22Rv1 (cell line): ENCODE measurements at regions not wholly inside any gene's neighbourhood (a gene's known extent, or its start where the extent isn't known, plus 50 kb on each side); places are given as distances from the start of the nearest gene placed in this dataset.

ENCODE experiments used
- H3K27ac ChIP-seq: fragments of 450-650 bp; 2 replicates; pipeline ENCODE4 v1.5.1; 2017
- ZFX ChIP-seq: fragments of 450-650 bp; IDR thresholded peaks from 2 replicates; pipeline ENCODE4 v1.6.1; 2017; ENCODE audit warnings: antibody characterized with exemption, borderline replicate concordance
- TF ChIP-seq, protein P1 (sequence below): fragments of 450-650 bp; IDR thresholded peaks from 2 replicates; pipeline ENCODE4 v1.5.1; 2017; ENCODE audit warnings: mild to moderate bottlenecking

DNA sequence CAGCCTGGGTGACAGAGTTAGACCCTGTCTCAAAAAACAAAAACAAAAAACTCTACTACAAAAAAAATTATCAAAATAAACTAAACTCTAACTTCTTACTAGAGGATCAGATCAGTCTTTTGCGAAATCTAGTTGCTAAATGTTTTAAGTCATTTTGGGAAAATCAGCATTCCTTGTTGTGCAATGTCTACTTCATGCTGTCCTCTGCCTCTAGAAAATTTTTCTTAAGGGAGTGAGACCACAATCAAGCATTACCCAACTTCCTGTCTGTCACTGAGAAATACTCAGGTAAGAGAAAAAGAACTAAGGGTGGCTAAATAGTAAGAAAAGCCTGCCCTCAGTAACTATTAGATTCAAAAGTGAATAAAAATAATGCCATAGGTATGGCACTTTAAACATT lies 67.2 kb upstream of the FOXD3 start:
- TF ChIP-seq, protein P1, sequence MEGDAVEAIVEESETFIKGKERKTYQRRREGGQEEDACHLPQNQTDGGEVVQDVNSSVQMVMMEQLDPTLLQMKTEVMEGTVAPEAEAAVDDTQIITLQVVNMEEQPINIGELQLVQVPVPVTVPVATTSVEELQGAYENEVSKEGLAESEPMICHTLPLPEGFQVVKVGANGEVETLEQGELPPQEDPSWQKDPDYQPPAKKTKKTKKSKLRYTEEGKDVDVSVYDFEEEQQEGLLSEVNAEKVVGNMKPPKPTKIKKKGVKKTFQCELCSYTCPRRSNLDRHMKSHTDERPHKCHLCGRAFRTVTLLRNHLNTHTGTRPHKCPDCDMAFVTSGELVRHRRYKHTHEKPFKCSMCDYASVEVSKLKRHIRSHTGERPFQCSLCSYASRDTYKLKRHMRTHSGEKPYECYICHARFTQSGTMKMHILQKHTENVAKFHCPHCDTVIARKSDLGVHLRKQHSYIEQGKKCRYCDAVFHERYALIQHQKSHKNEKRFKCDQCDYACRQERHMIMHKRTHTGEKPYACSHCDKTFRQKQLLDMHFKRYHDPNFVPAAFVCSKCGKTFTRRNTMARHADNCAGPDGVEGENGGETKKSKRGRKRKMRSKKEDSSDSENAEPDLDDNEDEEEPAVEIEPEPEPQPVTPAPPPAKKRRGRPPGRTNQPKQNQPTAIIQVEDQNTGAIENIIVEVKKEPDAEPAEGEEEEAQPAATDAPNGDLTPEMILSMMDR = no peak
- TF ChIP-seq ZFX = no peak
- no peak overlapping the region for H3K27ac ChIP-seq

DNA sequence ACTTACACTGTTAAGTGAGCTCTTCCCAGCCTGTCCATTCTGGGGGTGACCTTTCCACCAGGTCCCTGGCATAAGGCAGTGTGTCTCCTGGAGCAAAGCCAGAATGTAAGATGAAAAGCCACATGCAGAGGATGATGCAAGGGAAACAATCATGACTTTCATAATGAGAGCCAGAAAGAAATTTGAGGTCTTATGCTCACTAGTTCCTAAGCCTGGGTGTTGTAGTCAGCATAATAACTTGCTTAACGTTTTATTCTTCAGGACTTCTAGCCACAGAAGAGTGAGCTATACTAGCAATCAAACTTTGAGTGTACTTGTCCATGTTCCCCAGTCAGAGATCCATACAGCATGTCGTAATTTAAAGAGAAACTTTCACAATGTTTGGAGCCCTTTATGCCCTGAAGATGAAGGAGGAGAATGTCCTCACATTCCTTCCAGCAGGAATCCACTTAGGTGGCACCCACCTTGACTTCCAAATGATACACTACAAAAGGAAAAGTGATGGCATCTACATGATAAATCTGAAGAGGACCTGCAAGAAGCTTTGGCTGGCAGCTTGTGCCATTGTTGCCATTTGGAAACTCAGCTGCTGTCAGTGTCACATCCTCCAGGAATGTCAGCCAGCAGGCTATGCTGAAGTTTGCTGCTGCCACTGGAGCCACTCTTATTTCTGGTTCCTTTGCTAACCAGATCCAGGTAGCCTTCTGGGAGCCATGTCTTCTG lies 60.5 kb upstream of the FOXD3 start:
- H3K27ac ChIP-seq = no peak overlapping the region
- no peak for TF ChIP-seq ZFX
- TF ChIP-seq, protein P1 = no peak

DNA sequence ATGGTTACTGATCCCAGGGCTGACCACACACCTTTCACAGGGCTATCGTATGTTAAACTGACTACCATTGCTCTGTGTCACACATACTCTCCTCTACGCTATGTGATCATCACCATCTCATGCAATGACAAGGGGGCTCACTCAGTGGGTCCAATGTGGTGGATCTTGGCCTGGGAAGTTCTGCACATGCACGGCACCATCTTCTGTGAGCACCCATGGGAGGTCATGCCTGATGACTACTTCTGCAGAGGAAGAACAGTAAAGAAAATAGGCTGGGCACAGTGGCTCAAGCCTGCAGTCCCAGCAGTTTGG lies 60.0 kb upstream of the FOXD3 start:
- no peak overlapping the region for H3K27ac ChIP-seq
- no peak for TF ChIP-seq ZFX
- TF ChIP-seq, protein P1 = no peak

DNA sequence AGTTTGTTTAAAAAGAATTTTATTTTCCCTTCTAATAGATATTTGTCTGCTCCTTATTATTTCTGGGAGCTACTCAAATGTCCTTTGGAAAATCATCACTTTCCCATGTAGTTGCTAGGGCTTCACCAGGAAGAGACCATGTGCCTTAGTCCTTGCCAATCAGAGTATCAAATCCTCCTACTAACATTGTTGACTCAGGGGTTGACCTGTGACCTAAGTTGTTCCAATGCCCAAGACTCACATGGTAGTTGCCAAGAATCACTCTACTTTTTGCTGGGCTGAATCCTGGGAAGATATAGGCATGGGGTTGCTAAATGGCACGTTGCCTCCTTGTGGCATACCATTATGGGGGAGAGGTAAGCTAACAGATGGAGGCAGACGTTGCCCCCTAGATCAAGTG lies 58.2 kb upstream of the FOXD3 start:
- TF ChIP-seq ZFX = no peak
- TF ChIP-seq, protein P1 = no peak
- no peak overlapping the region for H3K27ac ChIP-seq

DNA sequence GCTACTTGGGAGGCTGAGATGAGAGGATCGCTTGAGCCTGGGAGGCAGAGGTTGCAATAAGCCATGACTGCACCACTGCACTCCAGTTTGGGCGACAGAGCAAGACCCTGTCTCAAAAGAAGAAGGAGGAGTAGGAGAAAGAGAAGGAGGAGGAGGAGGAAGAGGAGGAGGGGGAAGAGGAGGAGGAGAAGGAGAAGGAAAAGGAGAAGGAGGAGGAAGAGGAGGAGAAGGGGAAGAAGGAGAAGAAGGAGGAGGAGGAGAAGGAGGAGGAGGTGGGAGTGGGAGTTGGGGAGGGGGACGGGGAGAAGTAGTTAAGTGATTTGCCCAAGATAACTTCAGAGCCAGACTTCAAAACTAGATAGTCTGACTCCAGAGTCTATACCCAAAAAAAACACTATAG lies 55.5 kb upstream of the FOXD3 start:
- H3K27ac ChIP-seq = no peak overlapping the region
- no peak for TF ChIP-seq ZFX
- TF ChIP-seq, protein P1 = no peak

GRCh38 chr1:63268876-63269275 lies 53.5 kb upstream of the FOXD3 start:
- no peak overlapping the region; the same call in 1 of the 2 replicates for H3K27ac ChIP-seq
- no peak for TF ChIP-seq ZFX
- TF ChIP-seq, protein P1 = no peak

DNA sequence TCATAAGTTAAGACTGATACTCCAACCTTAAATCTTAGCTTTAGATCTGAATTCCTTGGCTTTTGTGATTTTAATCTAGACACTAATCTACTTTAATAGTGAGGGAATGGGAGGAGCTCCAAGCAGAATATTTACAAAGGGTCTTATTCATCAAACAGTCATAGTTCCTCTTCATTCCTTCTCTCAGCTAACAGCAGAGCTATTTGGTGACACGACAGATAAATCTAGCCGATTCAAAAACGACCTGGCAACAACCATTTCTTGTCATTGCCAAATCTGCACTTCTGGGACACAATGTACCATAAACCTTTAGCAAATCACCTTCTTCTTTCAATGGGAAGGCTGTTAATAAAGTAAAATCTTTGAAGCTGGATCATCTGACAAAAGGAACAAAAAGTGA lies 52.8 kb upstream of the FOXD3 start:
- peak overlapping the region; percentile 26 for H3K27ac ChIP-seq
- TF ChIP-seq, protein P1 = no peak
- TF ChIP-seq ZFX = no peak
